ENCODE measurements at regions not wholly inside any gene's neighbourhood (a gene's known extent, or its start where the extent isn't known, plus 50 kb on each side); places are given as distances from the start of the nearest gene placed in this dataset.

DNA sequence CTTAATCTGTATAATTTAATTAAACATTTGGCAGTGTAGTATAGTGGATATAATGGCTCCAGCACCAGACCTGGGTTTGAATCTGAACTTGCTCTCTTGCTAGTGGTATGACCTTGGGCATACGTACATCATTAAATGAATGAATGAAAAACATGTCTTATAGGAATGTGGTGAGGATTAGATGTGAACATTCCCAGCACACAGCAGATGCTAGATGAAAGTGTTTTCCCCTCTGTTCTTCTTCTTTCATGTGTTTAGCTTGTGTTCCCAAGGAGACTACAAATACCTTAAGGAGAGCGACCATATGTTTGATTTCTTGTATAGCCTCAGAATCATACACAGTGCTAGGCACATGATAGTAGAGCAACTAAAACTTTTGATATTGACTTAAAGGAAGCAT, 56.5 kb downstream of the CT47B1 start:
- DNase-seq (no peak), ATAC-seq (no peak)
- intact Hi-C loops (cut with DNase I, micrococcal nuclease): no loop called here

DNA sequence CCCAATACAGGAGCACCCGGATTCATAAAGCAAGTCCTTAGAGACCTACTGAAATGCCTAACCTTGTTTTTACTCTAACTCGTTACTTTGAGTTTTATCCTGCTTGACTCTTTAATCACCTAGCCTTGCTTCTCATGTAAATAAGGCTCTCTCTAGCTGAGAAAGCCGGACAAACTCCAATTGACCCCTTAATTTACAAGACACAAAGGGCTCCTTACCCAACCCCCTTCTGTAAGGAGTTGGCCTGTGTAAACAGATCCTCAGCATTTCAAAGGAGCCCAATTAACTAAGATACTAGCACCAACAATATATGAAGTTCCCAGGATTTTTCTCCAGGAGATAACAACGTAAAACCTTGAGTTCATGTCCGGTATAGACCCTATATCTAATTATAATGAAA, 61.7 kb downstream of the CT47B1 start:
- intact Hi-C loops (cut with DNase I, micrococcal nuclease): no loop called here
- DNase-seq (no peak), ATAC-seq (no peak)

DNA sequence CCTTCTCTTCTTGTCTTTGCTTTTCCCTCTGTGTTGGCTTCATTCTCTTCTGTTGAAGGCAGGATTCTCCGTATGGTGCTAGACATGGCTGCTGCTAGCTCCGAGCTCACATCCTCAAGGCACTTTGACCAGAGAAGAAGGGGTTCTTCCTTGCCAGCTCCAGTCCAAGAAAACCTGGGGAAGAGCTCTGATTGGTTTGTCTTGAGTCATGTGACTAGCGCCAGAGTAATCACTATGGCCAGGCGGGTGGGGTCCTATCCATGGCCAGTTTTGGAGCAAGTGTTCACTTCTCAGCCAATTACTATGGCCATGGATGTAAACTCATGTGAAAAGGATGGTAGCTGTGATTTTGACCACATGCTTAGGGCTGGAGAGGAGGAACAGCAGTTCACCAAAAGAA, 74.2 kb downstream of the CT47B1 start:
- ATAC-seq: no peak
- no peak for DNase-seq
- intact Hi-C loops (cut with DNase I, micrococcal nuclease): no loop called here

DNA sequence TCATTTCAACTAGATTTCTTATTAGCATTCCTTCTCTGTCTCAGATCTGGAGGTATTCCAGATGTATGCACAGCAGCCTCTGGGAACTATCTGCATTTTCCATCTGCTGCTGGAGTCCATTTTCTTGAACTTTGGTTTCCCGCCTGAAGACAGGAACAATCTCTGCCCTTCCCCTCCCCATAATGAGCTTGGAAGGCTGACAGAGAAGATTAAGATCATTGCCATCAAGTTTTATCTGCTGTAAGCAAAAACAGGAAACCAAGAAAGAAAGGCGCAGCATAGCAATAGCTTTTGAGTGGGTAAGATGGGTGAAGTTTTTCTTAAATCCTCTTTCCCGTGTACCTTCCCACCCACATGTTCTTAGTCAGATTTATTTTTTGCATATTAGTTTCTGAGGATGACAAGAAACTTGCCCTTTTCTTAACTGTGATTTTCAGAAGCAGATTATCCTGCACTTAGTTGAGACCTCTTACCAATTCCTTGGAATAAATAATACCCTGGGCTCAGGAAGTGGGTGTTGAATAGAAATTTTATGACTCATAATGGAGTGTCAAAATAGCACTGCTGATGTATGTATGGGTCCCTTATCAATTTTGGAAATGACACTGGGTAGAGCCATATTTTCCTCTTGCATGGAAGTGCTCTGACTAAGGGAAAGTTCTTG, 78.3 kb downstream of the CT47B1 start:
- intact Hi-C loops (cut with DNase I, micrococcal nuclease): no loop called here
- no peak for DNase-seq
- ATAC-seq: no peak

- DNase-seq (no peak), ATAC-seq (no peak)
- intact Hi-C loops (cut with DNase I, micrococcal nuclease): no loop called here
Observed at GRCh38 chrX:120795301-120795700, 80.4 kb downstream of the CT47B1 start.

GRCh38 chrX:120794525-120794975, 81.1 kb downstream of the CT47B1 start:
- DNase-seq: no peak
- intact Hi-C loops (cut with DNase I, micrococcal nuclease): no loop called here
- ATAC-seq: no peak

DNA sequence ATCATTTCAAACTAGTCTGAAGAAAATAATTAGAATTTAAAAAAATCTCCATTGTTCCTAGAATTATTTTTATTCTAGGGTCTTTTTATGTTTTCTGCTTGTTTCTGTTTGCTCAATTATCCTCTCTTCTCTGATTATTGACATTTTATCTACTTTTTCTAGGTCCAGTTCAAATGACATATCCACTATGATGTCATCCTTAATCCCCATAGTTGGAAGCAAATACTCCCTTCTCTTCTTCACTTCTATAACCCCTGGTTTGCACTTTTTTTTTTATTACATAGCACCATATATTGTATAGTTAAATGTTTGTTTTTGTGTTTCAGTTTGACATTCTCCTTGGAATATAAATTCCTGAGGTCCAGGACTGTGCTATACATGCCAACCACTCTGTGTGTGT, 82.6 kb downstream of the CT47B1 start:
- intact Hi-C loops (cut with DNase I, micrococcal nuclease): no loop called here
- ATAC-seq (no peak), DNase-seq (no peak)

DNA sequence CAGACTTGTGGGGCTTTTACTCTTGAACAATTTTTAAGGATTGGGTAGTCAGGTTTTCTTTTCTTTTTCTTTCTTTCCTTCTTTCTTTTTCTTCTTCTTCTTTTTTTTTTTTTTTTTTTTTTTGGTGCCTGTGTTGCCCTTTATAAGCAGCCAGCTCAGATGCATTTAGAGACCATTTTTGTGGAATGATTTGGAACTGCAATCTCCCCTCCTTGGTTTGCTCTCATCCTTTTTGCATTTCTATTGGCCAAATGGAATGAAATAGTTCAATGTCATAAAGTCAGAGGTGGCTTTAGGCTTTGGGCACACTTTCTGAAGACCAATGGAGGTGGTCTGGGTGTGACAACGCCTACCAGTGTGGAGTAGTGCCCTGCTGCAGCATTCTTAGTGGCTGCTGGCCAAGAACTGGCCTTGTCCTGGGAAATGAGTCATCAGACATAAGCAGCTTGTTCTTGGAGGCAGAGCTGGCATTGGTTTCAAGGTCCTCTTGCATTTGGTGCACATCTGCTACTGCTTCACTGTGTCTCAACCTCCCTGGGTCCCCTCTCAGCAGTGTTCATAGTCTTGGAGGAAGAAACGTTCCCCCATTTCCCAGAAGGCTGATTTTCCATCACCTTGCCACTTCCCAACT, 84.5 kb downstream of the CT47B1 start:
- ATAC-seq (peak; percentile 34), DNase-seq (peak; percentile 7 to 28)
- intact Hi-C loops (cut with DNase I, micrococcal nuclease): no loop called here

DNA sequence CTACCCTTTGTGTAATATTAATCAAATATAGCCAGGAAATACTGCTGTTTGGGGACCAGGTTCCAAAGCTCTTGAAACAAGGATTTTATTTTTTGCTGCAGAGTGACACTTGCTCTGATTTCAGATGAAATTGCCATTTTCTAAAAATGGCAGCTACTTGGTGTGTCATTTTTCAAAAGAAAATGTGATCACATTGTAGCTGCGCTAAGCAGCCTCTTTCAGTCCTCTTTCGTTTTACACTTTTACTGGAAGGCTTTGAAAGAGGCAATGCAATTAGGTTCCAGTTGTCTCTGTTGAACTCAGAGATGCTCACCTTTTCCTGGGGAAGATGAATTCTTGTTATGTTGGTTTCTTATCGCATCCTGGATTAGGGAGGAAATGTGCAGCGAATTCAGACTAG, 85.1 kb downstream of the CT47B1 start:
- ATAC-seq (no peak), DNase-seq (no peak)
- intact Hi-C loops (cut with DNase I, micrococcal nuclease): no loop called here

DNA sequence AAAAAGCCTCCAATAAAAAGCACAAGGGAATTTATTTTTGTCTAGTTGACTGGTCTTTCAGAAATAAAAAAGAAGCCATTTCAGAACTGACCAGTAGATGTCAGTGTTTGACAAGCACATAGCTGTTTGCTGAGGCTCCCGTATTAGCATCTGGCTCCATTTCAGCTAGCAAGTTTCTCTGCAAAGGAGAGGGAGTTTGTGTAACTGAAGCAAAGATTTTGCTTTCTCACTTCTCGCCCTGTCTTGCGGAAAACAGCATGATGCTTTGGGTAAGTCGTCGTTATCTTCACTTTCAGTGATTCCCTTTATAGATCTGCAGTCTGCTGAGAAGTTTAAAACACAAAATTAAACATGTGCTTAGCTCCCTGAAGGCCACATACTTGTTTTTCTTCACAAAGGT, 85.5 kb downstream of the CT47B1 start:
- no peak for DNase-seq
- intact Hi-C loops (cut with DNase I, micrococcal nuclease): no loop called here
- peak; percentile 54 for ATAC-seq

GRCh38 chrX:120781403-120781802, 94.3 kb downstream of the CT47B1 start:
- no peak for ATAC-seq
- no peak for DNase-seq

DNA sequence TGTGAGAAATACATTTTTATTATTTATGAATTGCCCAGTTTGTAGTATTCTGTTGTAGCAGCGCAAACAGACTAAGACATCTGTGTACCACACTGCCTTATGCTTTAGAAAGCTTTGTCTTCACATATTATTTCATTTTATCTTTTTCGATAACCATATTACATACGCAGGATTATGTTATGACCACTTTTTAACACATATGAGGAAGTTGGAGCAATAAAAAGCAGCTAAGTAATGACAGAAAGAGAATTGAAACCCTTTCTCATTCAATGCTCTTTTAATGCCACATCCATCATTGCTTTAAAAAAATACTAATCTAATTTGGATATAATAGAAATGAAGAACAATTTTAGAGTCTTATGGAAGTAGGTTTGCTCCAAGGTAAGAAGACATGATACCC, 99.7 kb downstream of the CT47B1 start:
- no peak for ATAC-seq
- no peak for DNase-seq
- intact Hi-C loops (cut with DNase I, micrococcal nuclease): no loop called here

More at GRCh38 chrX:120781403-120781802, 94.3 kb downstream of the CT47B1 start:
- intact Hi-C loops (cut with DNase I, micrococcal nuclease): no loop called here

DNA sequence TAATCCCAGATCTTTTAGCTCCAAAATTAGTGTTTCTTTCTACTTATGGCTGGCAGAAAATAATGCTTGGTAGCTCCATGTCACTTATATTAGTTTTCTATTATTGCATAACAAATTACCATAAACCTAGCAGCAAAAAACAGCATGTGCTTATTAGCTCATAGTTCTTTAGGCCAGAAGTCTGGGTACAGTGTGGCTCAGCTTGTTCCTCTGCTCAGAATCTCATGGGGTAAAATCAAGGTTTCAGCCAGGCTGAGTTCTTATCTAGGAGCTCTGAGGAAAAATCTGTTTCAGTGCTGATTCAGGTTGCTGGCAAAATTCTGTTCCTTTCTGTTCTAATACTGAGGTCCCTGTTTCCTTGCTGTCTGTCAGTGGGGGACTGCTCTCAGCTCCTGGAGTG, 101.1 kb downstream of the CT47B1 start:
- DNase-seq: no peak
- ATAC-seq: no peak
- intact Hi-C loops (cut with DNase I, micrococcal nuclease): no loop called here

GRCh38 chrX:120773801-120774200, 101.9 kb downstream of the CT47B1 start:
- intact Hi-C loops (cut with DNase I, micrococcal nuclease): no loop called here
- DNase-seq: no peak
- ATAC-seq: peak; percentile 19

GRCh38 chrX:120769576-120770341, 105.9 kb downstream of the CT47B1 start:
- intact Hi-C loops (cut with DNase I, micrococcal nuclease): no loop called here
- peak; percentile 43 for ATAC-seq
- no peak for DNase-seq

GRCh38 chrX:120768681-120769080, 107.0 kb downstream of the CT47B1 start:
- intact Hi-C loops (cut with DNase I, micrococcal nuclease): no loop called here
- ATAC-seq (no peak), DNase-seq (no peak)

- intact Hi-C loops (cut with DNase I, micrococcal nuclease): no loop called here
- ATAC-seq (no peak), DNase-seq (no peak)
Observed at GRCh38 chrX:120768254-120768653, 107.4 kb downstream of the CT47B1 start.

DNA sequence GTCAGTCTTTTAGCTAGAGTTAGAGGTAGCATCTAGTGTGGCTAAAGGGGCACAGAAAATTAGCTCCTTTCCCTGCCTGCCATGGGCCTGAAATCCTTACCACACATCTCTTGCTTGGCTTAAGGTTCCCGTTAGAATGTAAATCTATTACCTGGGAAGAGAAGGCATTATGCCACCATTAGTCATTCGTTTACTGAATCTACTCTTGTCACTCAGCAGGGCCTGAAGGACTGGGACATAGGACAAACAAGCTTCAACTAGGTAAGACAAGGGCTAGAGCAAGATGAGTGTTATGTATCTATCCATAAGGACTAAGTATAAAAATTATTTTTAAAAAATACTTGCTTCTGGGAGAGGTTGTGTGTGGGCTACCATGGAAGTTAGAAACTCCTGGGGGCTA, 112.4 kb downstream of the CT47B1 start:
- DNase-seq (no peak), ATAC-seq (no peak)
- intact Hi-C loops (cut with DNase I, micrococcal nuclease): no loop called here

- DNase-seq (no peak), ATAC-seq (no peak)
- intact Hi-C loops (cut with DNase I, micrococcal nuclease): no loop called here
Observed at GRCh38 chrX:120761810-120762209, 113.9 kb downstream of the CT47B1 start.

DNA sequence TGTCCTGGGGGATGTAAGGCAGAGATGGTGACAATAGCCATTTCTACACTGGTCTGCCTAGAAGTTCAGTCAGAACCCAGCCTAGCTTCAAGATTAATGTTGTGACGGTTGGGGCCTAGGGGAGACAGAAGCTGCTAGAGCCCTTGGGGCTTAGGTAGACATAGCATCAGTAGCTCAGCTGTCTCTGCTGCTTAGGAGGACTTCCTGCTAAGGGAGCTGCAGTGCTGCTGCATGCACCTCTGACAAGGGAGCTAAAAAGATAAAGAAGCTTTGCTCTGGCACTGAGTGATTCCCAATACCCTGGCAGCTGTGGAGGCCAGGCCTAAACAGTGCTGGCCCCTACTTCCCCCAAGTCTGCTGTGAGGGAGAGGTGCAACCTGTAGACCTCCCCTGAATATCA, 116.0 kb downstream of the CT47B1 start:
- intact Hi-C loops (cut with DNase I, micrococcal nuclease): no loop called here
- ATAC-seq: no peak
- no peak for DNase-seq

All from left colon (tissue), 2 donors.